ENCODE measurements at regions not wholly inside any gene's neighbourhood (a gene's known extent, or its start where the extent isn't known, plus 50 kb on each side); places are given as distances from the start of the nearest gene placed in this dataset.
"Not testable (repeated sequence)": the region's sequence is repeated elsewhere in the genome, so short reads cannot be mapped to it uniquely, and the experiment has no call there.

GRCh38 chr5:160497878-160498277 lies 76.2 kb downstream of the PTTG1 start:
- no peak overlapping the region for H3K4me3 ChIP-seq (ENCODE audit: low read depth in 2 of 2, low read length in 1 of 2)
- H2AFZ ChIP-seq (ENCODE audit: low read depth), result no peak overlapping the region
- no peaks in the 10 kb centered on the region for H3K9me2 ChIP-seq
- no peaks in the 10 kb centered on the region for H3K79me2 ChIP-seq (ENCODE audit: insufficient read depth)
- H3K36me3 ChIP-seq (replicated peaks in 1 of 2; ENCODE audit: control insufficient read depth in 1 of 2, insufficient read depth in 2 of 2, low read length in 1 of 2), result no peaks in the 10 kb centered on the region
- H3K9me3 ChIP-seq, result no peaks in the 10 kb centered on the region
- H4K20me1 ChIP-seq (ENCODE audit: insufficient read depth), result no peaks in the 10 kb centered on the region
- POLR2A ChIA-PET, result no interaction called here
- H3K4me1 ChIP-seq (ENCODE audit: control insufficient read depth in 1 of 2, insufficient read depth in 2 of 2, low read depth in 1 of 2, low read length in 1 of 2), result no peaks in the 10 kb centered on the region
- no peak for DNase-seq
- WGBS (ENCODE audit: low lambda C conversion rate), result 85% methylated on average over 2 of the region's 2 CpGs
- H3K27me3 ChIP-seq (ENCODE audit: insufficient read depth), result no peaks in the 10 kb centered on the region
- CTCF ChIA-PET, result interaction anchor here (1.4 kb wide), 1 partner anchor 60 kb away, joined by 3 read pairs; no protein-coding TSS in a partner anchor
- no peak overlapping the region for H3K4me2 ChIP-seq
- TF ChIP-seq FOXM1 (IDR thresholded peaks at IDR 0.05; ENCODE audit: low read depth) (no peak), TEAD4 (IDR thresholded peaks at IDR 0.05; ENCODE audit: borderline replicate concordance, insufficient read depth) (no peak), TAF1 (IDR thresholded peaks at IDR 0.05; ENCODE audit: borderline replicate concordance, low read depth, low read length) (no peak), CHD2 (IDR thresholded peaks at IDR 0.05; ENCODE audit: low read length, partially characterized antibody) (no peak)
- H3F3A ChIP-seq (replicated peaks; ENCODE audit: insufficient read depth), result no peaks in the 10 kb centered on the region
- no peak overlapping the region for H3K27ac ChIP-seq (ENCODE audit: low read depth in 2 of 2, low read length in 1 of 2)
- no peak overlapping the region for H3K9ac ChIP-seq

DNA sequence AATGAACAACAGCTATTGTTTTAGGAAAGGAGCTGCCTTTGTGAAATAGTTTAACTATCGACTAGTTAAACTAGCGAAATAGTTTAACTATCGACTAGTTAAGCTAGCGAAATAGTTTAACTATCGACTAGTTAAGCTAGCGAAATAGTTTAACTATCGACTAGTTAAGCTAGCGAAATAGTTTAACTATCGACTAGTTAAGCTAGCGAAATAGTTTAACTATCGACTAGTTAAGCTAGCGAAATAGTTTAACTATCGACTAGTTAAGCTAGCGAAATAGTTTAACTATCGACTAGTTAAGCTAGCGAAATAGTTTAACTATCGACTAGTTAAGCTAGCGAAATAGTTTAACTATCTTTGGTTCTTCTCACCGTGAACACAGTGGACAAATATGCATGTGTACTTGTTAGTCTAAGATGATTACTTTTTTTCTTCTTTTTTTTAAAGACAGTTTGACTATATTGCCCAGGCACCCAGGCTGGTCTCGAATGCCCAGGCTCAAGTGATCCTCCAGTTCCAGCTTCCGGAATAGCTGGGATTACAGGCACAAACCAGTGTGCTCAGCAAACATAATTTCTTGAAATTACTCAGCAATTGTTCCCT lies 76.9 kb downstream of the PTTG1 start:
- H3K36me3 ChIP-seq (replicated peaks in 1 of 2; ENCODE audit: control insufficient read depth in 1 of 2, insufficient read depth in 2 of 2, low read length in 1 of 2); H3K27me3 ChIP-seq (ENCODE audit: insufficient read depth); H2AFZ ChIP-seq (ENCODE audit: low read depth); H3K9me2 ChIP-seq; H4K20me1 ChIP-seq (ENCODE audit: insufficient read depth); H3F3A ChIP-seq (replicated peaks; ENCODE audit: insufficient read depth); DNase-seq; H3K9me3 ChIP-seq; H3K4me3 ChIP-seq (ENCODE audit: low read depth in 2 of 2, low read length in 1 of 2); POLR2A ChIA-PET; H3K79me2 ChIP-seq (ENCODE audit: insufficient read depth); H3K4me1 ChIP-seq (ENCODE audit: control insufficient read depth in 1 of 2, insufficient read depth in 2 of 2, low read depth in 1 of 2, low read length in 1 of 2); H3K27ac ChIP-seq (ENCODE audit: low read depth in 2 of 2, low read length in 1 of 2); H3K4me2 ChIP-seq; H3K9ac ChIP-seq: not testable (repeated sequence)
- 80% methylated on average over 19 of the region's 21 CpGs for WGBS (ENCODE audit: low lambda C conversion rate)
- CTCF ChIA-PET, result interaction anchor here (1.4 to 1.8 kb wide), 2 partner anchors 10 to 60 kb away, joined by 3 read pairs; no protein-coding TSS in a partner anchor

DNA sequence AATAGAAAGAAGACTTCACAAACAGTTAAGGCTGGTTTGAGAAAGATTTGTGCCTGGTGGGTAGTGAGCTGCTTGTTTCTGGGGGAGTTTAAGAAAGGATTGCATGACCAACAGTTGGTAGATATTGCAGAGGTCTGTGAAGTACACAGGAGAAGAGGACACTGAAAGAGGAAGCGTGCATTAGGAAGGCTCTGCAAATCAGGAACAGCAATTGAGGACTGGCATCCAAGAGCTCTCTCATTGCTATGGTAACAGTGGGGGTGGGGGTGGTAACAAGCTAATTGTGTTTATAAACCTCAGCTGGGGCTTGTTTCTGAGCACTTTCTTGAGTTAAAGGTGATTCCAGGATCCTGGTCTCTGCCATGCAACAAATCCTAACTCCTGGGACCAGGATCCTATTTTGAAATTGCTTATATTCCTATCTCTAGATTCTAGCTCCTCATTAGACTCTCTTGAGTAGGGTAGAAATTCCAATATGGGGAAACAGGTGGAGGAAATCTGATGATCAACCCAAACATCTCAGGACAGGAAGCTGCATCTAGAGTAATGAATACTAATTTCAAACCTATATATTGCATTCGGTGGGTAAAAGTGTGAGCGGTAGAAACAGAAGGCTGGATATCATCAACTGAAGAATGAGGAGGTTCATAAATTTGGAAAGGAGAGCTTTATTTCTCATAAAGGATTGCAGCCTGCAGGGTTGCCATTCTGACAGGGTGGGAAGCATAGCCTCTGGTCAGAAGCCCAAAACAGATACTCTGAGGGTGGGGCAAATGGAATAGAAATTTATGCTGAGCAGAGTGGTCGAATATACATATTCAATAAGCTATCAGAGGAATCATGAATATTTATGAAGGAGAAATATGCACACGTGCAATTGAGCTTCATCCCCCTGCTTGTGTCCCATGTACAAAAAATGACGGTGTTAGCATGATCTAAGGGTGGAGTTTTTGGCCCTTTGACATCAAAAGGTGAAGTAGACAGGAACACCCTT lies 79.4 kb downstream of the PTTG1 start:
- no peaks in the 10 kb centered on the region for H3F3A ChIP-seq (replicated peaks; ENCODE audit: insufficient read depth)
- H2AFZ ChIP-seq (ENCODE audit: low read depth), result no peak overlapping the region
- H3K4me3 ChIP-seq (ENCODE audit: low read depth in 2 of 2, low read length in 1 of 2), result no peak overlapping the region
- no peaks in the 10 kb centered on the region for H3K27me3 ChIP-seq (ENCODE audit: insufficient read depth)
- H3K4me2 ChIP-seq, result no peak overlapping the region
- ChIA-PET POLR2A (no interaction called here), CTCF (interaction anchor here (0.9 to 1.8 kb wide), 2 partner anchors 8 to 13 kb away, joined by 3 to 5 read pairs; no protein-coding TSS in a partner anchor)
- no peak overlapping the region for H3K9ac ChIP-seq
- H4K20me1 ChIP-seq (ENCODE audit: insufficient read depth), result no peaks in the 10 kb centered on the region
- no peak overlapping the region for H3K27ac ChIP-seq (ENCODE audit: low read depth in 2 of 2, low read length in 1 of 2)
- no peaks in the 10 kb centered on the region for H3K79me2 ChIP-seq (ENCODE audit: insufficient read depth)
- no peaks in the 10 kb centered on the region for H3K9me2 ChIP-seq
- no peak for DNase-seq
- no peaks in the 10 kb centered on the region for H3K36me3 ChIP-seq (replicated peaks in 1 of 2; ENCODE audit: control insufficient read depth in 1 of 2, insufficient read depth in 2 of 2, low read length in 1 of 2)
- no peaks in the 10 kb centered on the region for H3K9me3 ChIP-seq
- no peaks in the 10 kb centered on the region for H3K4me1 ChIP-seq (ENCODE audit: control insufficient read depth in 1 of 2, insufficient read depth in 2 of 2, low read depth in 1 of 2, low read length in 1 of 2)
- 47% methylated on average over 6 of the region's 6 CpGs for WGBS (ENCODE audit: low lambda C conversion rate)
- TF ChIP-seq, protein P1, sequence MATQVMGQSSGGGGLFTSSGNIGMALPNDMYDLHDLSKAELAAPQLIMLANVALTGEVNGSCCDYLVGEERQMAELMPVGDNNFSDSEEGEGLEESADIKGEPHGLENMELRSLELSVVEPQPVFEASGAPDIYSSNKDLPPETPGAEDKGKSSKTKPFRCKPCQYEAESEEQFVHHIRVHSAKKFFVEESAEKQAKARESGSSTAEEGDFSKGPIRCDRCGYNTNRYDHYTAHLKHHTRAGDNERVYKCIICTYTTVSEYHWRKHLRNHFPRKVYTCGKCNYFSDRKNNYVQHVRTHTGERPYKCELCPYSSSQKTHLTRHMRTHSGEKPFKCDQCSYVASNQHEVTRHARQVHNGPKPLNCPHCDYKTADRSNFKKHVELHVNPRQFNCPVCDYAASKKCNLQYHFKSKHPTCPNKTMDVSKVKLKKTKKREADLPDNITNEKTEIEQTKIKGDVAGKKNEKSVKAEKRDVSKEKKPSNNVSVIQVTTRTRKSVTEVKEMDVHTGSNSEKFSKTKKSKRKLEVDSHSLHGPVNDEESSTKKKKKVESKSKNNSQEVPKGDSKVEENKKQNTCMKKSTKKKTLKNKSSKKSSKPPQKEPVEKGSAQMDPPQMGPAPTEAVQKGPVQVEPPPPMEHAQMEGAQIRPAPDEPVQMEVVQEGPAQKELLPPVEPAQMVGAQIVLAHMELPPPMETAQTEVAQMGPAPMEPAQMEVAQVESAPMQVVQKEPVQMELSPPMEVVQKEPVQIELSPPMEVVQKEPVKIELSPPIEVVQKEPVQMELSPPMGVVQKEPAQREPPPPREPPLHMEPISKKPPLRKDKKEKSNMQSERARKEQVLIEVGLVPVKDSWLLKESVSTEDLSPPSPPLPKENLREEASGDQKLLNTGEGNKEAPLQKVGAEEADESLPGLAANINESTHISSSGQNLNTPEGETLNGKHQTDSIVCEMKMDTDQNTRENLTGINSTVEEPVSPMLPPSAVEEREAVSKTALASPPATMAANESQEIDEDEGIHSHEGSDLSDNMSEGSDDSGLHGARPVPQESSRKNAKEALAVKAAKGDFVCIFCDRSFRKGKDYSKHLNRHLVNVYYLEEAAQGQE (IDR thresholded peaks at IDR 0.05; ENCODE audit: low read depth, low read length), result no peak
- TF ChIP-seq ZBTB33 (IDR thresholded peaks at IDR 0.05; ENCODE audit: borderline replicate concordance, low read depth), result no peak
- no peak for TF ChIP-seq USF1 (IDR thresholded peaks at IDR 0.05; ENCODE audit: borderline replicate concordance, low read depth)
- no peak for TF ChIP-seq POLR2AphosphoS5 (IDR thresholded peaks at IDR 0.05; ENCODE audit: low read depth, low read length)
- TF ChIP-seq ELF1 (IDR thresholded peaks at IDR 0.05), result no peak
- TF ChIP-seq FOSL2 (IDR thresholded peaks at IDR 0.05; ENCODE audit: borderline replicate concordance, low read depth), result no peak
- TF ChIP-seq CHD2 (IDR thresholded peaks at IDR 0.05; ENCODE audit: low read length, partially characterized antibody), result no peak
- TF ChIP-seq YY1 (IDR thresholded peaks at IDR 0.05; ENCODE audit: low read depth), result no peak
- TF ChIP-seq MAX (IDR thresholded peaks at IDR 0.05; ENCODE audit: low read depth), result no peak
- TF ChIP-seq FOXJ3 (CRISPR knock-in tag; IDR thresholded peaks at IDR 0.05), result no peak
